HG03039 (cell line): ENCODE measurements at regions not wholly inside any gene's neighbourhood (a gene's known extent, or its start where the extent isn't known, plus 50 kb on each side); places are given as distances from the start of the nearest gene placed in this dataset.
"Not testable (repeated sequence)": the region's sequence is repeated elsewhere in the genome, so short reads cannot be mapped to it uniquely, and the experiment has no call there.

Source experiments
- ATAC-seq: cut with Tn5 transposase; IDR thresholded peaks from one replicate; pipeline ENCODE4 v1.9.1; 2021; ENCODE audit warnings: mild to moderate bottlenecking, moderate library complexity; ENCODE audit not compliant: unreplicated experiment

DNA sequence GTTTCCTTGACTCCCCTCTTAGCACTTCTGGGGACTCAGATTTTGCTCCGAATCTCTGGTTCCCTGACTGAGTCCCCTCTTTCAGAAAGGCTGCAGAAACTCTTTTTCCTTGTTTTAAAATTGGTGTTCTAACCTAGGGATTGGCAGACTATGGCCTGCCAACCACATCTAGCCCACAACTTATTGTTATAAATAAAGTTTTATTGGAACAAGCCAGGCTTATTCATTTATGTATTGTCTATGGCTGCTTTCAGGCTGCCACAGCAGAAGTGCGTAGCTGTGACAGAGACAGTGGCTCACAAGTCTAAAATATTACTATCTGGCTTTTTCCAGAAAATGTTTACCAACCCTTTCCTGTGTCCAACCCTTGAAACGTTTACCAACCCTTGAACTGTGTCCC lies 81.7 kb downstream of the IER5 start:
- no peak for ATAC-seq

DNA sequence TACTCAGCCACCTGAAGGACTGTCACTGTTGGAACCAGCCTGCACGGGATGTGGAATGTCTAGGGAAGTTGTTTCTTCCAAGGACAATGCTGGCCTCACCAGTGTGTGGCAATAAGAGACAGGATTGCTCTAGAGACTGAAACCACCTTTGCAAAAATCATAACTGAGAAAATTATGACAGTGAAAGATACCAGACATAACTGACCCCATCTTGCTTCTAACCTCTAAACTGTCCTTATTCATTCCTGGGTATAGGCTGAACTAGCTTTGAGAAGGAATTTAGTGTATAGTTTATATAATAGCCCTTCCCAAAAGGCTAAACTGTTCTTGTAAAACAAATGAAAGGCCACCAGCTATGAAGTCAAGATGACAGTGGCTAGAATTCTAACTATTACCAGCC lies 83.6 kb downstream of the IER5 start:
- ATAC-seq: no peak

DNA sequence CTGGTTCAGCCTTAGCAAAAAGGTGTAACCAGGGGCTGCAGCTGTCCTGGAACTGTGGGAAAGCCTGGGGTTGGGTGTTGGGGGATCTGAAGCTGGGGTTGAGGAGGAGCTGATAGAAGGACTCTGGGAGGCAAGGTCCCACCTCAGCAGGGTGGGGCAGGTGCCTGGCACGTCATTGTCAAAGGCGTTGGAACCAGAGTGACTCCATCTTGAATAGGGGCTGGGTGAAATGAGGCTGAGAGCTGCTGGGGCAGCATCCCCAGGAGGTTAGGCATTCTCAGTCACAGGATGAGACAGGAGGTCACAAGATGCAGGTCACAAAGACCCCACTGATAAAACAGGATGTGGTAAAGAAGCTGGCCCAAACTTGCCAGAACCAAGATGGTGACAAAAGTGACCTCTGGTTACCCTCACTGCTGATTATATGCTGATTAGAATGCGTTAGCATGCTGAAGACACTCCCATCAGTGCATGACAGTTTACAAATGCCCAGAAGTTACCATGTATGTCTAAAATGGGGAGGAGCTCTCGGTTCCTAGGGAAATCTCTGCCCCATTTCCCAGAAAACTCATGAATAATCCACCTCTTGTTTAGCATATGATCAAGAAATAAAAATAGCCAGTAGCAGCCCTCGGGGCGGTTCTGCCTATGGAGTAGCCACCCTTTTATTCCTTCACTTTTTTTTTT lies 85.4 kb downstream of the IER5 start:
- no peak for ATAC-seq

DNA sequence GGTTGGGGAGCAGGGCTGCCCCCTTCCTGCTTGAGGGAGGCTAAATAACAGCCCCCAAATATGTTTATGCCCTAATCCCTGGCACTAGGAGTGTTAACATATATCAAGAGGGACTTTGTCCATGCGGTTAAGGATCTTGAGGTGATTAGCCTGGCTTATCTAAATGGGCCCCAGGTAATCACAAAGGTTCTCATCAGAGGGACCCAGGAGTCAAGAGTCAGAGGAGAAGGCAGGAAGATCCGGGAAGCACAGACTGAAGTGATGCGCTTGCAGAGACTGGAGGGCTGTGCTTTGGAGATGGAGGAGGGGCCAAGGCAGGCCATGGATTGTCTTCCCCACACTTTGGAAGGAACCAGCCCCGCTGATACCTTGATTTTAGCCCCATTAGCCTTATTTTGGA lies 86.4 kb downstream of the IER5 start:
- ATAC-seq: no peak

DNA sequence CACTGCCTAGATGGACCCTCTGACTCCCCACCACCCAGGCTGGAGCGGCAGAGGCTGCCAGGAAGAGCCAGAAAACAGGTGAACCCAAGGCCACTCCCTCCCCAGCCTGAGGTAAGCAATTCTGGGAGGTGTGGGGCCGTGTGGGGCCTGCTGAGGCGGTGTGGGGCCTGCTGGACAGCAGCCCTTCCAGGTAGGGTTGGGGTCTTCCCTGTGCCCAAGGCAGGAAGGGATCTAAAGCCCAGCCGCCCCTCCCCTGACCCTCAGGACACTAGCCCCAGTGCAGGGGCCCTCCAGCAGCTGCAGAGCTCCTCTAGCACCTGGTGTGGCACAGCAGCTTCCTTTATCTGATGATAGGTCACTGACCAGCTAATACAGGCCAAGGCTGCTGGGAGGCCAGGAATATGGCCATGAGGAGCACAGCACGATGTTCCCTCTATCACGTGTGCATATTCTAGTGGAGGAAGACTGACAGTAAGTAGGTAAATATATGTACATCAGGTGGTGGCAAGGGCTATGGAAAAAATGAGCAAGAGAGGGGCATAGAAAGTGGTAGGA lies 86.9 kb downstream of the IER5 start:
- ATAC-seq: no peak

DNA sequence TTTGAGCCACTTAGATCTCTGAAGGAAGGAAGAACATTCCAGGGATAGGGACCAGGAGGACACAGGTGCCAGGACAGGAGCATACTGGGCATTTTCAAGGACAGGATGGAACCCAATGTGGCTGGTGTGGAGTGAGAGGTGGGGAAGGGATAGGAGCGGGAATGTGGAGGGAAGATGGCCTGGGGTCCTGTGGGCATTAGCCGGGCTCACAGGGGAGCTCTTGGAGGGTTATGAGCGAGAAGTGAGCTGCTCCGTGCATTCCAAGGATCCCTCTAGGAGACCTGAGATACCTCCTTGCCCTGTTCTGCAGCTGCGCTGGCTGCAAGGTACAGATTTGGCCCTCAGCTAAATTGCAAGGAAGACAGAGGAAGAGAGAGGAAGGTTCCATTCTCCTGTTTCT lies 87.5 kb downstream of the IER5 start:
- ATAC-seq: no peak

DNA sequence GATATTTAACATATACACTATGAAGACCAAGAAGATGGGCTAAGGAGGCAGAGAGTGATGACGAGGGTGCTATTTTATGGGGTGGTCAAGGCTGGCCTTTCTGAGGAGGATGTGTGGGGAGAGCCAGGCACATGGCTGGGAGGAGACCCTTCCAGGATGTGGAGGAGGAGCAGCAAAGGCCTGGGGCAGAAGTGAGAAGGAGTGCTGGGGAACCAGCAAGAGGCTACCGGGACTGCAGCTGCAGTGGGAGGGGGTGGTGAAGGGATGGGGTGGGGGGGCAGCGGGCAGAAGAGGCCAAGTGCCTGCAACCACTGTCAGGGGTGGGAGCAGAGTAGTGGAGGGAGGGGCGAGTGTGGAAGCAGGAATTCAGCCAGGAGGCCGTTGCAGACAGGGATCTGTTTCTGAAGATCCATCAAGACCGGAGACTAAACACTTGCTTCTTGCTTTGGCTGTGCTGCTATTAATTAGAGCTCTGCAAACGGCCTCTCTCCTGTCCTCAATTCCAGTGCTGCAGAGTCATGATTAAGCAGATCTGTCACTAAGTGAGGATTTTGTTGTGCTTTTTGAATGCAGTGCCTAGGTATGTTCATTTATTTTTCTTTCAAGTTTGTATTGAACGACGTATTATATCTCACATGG lies 89.9 kb downstream of the IER5 start:
- ATAC-seq: no peak

DNA sequence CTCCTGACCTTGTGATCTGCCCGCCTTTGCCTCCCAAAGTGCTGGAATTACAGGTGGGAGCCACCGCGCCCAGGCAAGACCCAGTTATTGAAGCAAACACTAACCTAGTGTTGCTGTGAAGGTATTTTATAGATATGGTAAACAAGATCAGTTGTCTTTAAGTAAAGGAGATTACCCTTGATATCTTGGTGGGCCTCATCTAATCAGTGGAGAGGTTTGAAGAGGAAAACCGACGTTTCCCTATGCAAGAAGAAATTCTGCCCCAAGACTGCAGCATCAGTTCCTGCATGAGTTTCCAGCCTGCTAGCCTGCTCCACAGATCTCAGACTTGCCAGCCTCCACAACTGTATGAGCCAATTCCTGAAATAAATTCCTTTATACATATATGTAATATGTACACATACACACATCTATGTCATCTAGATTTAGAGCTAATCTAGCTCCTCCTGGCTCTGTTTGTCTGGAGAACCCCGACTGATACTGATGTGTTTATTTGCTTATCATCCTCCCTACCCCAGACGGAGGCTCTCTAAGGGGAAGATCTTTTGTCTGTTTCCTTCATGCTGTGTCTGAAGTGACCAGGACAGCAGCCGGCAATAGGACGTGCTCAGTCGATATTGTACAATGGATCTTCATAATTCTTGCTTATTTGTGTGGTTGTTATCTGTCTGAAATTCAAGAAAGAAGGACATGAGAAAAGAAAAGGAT lies 90.9 kb downstream of the IER5 start:
- ATAC-seq: no peak

DNA sequence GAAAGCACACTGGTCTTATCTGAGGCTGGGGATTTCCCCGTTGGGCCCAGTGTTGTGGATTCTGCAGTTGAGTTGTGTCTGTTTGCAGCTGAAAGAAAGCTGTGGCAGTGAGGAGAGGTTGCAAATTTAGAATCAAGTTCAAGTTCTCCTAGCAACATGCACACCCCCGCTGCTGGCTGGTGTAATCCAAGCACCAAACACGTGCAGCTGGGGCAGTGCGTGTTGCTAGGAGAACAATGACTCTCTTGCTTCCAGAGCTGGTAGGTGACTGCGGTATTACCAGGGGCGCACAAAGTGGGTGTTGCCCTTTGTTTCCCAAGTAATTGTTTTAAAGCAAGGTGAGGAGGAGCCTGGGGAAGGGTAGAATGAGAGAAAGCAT lies 91.5 kb downstream of the IER5 start:
- no peak for ATAC-seq

DNA sequence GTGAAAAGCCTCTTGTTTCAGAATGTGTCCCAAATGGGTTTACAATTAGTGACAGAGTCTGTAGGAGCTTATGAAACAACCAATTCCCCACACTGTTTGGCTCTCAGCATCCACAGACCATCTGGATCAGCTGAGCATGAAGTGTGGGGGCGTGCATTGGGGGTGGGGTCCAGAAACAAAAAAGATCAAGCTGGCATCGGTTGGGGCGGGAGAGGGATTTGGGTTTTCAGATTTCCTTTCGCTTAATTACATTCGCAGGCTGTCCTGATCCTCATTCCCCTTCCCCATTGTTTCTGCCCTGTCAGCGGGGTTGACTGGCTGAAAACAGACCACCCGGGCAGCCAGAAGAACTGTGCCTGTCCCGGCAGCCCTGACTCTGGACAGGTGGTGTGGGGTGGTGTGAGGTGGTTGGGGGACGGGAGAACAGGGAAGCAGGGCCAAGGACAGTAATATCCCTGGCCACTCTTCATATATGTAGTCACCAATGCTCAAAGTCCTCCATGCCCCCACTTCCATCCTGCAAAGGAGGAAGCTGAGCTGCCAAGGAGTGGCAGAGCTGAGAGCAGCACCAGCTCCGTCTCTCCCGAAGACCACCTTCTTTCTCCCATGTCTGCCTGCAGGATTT lies 92.0 kb downstream of the IER5 start:
- ATAC-seq: no peak

DNA sequence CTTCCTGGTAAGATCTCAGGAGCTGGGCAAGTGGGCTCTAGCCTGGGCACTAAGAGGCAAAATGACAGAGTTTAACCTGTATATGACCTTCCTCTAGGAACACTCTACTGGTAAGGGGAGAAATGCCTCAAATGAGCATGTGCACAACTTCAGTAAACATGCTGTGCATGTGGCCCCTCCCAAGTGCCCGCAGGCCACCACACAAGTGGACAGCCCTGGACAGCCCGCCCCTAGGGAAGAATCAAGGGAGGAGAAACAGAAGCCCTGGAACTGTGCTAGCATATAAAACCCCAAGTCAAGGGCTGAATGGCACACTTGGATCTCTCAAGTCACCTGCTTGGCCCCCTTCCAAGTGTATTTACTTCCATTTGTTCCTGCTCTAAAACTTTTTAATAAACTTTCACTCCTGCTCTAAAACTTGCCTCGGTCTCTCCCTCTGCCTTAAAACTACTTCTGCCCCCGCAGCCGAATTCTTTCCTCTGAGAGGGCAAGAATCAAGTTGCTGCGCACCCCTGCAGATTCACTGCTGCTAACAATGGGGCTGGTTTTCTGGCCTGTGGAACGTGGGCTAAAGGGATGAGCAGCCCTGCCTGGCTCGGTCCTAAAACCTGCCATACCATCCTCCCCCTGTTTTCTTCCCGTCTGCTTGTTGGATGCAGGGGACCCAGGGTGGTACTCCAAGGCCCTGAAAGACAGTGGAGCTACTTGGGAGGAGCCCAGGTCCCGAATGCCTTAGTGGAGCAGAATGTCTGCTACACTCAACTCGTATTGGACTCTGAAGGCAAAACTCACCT lies 93.5 kb downstream of the IER5 start:
- no peak for ATAC-seq

DNA sequence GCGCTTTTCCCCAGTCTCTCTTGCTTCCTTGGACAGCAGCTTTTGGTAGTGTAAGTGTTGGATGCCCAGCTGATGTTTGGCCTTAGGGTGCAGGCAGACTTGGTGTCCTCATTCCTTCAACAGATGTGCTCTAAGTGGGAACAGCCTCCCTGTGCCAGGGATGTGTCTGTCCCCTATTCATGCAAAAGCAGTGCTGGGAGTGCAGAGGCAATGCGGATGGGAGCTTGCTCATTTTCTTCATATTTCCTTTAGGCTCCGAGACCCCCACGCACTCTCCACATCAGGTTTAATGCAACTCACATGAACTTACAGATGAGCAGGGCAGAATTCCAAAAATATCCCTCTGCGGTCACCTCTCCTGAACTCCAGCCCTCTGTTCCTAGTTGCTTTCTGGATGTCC lies 96.1 kb downstream of the IER5 start:
- no peak for ATAC-seq

DNA sequence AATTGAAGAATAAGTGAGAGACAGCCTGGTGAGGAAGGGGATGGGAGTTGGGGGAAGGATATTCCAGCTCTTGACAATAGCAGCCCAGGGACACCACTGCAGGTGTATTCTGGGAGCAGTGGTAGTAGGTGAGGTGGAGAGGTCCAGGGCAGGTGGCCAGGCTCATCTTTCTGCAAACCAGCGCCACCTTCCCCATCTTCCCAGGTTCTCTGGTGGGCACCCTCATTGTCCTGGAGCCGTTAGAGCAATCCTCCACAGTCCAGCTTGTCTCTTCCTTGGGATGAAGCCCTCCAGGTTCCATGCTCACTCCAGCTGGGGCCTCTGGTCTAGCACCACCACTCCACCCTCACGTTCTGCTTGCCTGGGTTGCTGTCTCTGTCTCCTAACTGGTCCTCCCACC lies 97.0 kb downstream of the IER5 start:
- no peak for ATAC-seq

DNA sequence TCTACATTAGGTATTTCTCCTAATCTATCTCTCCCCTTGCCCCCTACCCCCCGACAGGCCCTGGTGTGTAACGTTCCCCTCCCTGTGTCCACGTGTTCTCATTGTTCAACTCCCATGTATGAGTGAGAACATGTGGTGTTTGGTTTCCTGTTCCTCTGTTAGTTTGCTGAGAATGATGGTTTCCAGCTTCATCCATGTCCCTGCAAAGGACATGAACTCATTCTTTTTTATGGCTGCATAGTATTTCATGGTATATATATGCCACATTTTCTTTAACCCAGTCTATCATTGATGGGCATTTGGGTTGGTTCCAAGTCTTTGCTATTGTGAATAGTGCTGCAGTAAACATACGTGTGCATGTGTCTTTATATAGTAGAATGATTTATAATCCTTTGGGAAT lies 97.6 kb downstream of the IER5 start:
- ATAC-seq: not testable (repeated sequence)

DNA sequence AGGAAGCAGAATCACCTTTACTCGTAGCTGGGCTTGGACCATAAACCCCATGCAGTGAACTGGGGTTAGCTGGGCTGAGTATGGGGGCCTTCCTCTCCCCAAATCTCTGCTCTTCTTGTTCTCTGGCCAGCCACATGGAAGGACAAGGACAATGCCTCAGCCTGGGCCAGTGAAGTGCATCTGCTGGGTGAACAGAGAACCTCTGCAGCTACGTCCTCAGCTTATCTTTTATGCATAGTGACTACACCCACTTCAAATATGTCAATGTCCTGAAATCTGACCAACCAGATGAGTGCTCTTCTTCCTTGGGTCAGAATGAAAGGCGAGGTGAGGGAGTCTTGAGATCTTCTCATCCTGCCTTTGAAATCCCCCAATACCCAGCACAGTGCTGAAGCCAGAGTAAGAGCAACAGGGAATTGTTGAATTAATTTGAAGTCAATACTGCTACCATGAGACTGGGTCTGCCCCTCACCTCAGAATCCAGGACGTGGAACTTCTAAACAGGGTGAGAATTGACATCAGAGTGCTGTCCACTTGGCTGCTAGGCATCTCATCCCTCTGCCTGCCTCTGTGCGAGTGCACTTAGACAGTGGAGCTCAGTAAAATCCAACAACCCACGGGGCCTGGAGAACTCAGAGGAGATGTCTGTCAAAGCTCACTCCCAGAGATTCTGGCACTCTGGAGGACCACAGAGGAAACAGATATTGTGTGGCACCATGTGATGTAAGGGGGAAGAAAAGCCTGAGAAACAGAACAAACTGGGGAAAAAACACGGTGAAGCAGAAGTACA lies 99.0 kb downstream of the IER5 start:
- ATAC-seq: no peak

DNA sequence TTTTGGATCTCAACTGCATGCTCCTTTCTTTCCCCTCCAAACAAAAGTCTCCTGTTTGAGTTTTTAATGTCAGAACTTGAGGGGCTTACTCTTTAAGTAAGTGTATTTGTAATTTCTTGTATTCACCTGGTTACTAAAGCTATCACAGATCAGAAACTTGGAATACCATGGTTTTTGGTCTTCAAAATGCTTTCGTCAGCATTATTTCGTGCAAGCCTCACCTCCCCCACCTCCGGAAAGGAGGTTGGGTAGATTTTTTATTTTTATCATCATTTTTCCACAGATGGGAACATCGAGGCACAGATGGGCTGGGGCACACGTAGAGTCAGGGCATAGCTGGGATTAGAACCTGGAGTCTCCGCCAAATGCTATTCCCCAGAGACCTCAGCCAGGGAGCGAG lies 100.7 kb downstream of the IER5 start:
- ATAC-seq: no peak

DNA sequence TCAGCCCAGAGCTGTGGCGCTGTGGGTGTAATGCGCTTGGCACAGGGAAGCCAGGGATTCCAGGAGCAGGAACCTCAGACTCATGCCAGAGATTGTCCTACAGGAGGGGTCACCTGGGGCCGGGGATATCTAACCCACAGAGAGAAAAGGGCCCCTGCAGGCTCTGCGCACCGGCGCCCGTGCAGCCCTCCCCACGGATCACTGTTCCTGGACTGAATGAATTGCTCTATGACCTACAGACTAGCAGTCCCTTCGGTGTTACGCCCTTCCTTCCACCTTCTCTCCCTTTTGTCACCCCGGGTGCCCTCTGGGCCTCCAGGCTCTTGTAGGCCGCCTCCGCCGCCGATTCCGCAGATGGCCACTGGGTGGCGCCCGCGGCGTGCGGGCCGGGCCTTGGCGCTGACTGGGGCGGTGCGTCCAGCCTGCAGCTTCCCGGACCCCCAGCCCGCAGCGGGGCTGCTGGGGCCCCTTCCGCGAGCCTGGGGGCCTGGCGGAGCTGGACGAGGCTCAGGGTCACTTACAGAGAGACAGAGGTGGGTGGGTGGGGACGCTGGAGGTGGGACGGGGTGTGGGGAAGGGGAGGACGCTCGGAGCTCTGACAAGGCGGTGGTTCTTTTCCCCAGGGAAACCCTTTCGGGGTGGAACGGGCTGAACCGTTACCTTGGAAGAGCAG lies 101.3 kb downstream of the IER5 start:
- ATAC-seq: peak; percentile 65

DNA sequence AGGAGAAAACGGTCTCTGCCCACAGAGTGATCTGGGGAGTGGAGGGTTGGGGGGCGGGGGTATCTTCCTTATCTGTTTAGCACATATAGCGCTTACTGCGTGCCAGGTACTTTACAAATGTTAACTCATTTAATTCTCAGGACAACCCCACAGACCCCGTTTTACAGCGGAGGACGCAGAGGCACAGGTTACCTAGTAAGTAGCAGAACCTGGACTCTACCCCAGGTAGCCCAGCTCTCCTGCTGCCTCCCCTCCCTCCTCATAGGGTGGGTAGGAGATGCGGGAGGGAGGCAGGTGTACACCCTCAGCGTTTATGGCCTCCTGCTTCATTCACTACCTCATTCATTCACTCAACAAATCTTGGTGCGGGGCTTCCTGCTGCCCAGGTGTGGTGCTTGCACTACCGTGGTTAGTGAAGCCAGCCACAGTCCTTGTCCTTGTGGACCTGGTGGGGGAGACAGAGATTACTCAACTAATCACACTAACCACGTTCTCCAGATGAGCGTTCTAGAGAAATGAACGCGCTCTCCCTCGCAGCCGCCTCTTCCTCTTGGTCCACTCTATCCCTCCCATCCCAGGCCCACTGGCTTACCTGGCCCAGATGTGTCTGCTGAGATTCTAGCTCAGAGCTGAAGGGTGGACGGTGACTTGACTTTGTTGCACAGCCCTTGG lies 102.0 kb downstream of the IER5 start:
- no peak for ATAC-seq

DNA sequence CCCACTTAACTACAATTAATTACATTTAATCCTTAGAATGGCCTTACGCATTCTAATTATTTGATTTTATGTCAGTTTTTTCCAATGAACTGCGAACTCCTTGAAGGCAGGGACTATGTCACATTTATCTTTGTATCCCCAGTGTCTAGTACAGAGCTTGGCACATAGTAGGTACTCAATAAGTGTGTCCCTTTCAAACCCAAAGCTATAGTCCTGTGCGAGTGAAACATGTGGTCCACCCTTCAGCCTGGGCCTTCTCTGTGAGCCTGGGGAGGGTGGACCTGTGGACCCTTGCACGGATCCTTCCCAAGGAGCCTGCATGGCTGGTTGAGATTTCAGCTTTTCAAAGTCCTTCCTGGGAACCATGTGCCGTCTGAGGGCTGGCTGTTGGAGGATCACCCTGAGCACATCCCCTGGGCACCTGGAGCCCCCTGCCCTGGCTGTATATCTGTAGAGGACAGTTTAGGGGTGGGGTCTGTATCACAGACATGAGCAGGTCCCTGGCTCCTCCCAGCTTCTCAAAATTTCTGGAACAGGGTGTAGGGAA lies 103.1 kb downstream of the IER5 start:
- no peak for ATAC-seq
